HEK293 (cell line): ENCODE measurements at regions not wholly inside any gene's neighbourhood (a gene's known extent, or its start where the extent isn't known, plus 50 kb on each side); places are given as distances from the start of the nearest gene placed in this dataset.

Experiments
- CTCF ChIA-PET: fragments of 350-600 bp; formaldehyde crosslinking; extraction: SDS; loops from one replicate; lab custom pipeline; 2021; ENCODE audit warnings: antibody characterized with exemption; lab: Yijun Ruan, JAX
- POLR2A ChIA-PET: fragments of 300-600 bp; formaldehyde crosslinking; extraction: SDS; loops from one replicate; lab custom pipeline; 2020; ENCODE audit warnings: antibody characterized with exemption, inconsistent platforms; lab: Yijun Ruan, JAX
- H3K27ac ChIP-seq: fragments of 200-500 bp; sonication (Bioruptor generic); 2 replicates; pipeline ENCODE4 v1.5.1; 2014; ENCODE audit warnings: low read depth, low read length, control low read depth, inconsistent platforms; ENCODE audit errors: extremely low read depth
- H3K36me3 ChIP-seq, 2 experiments: fragments of 200-500 bp in 1 of 2; sonication (Bioruptor generic) in 1 of 2; 1 replicate in 1 of 2; 2 replicates in 1 of 2; pipeline ENCODE4 v1.5.1; 2014 to 2017; ENCODE audit warnings: inconsistent platforms in 2 of 2, low read length in 2 of 2; ENCODE audit not compliant: control insufficient read depth in 2 of 2, insufficient read depth in 1 of 2
- H3K4me1 ChIP-seq: fragments of 200-500 bp; sonication (Bioruptor generic); 2 replicates; pipeline ENCODE4 v1.5.1; 2014; ENCODE audit warnings: mild to moderate bottlenecking, low read length, inconsistent platforms; ENCODE audit not compliant: control insufficient read depth, insufficient read depth
- H3K4me3 ChIP-seq: 2 replicates; pipeline ENCODE4 v1.5.1; 2011; ENCODE audit warnings: low read depth, mild to moderate bottlenecking, control low read depth, low read length, moderate library complexity
- H3K9me3 ChIP-seq: fragments of 200-500 bp; sonication (Bioruptor generic); 2 replicates; pipeline ENCODE4 v1.5.1; 2014; ENCODE audit warnings: low read depth, low read length, inconsistent platforms; ENCODE audit not compliant: control insufficient read depth, insufficient read depth
- BCL11A ChIP-seq: fragments of 450-650 bp; formaldehyde crosslinking; IDR thresholded peaks from 2 replicates; pipeline ENCODE4 v1.5.1; 2016; ENCODE audit warnings: low read depth, missing biosample characterization, missing genetic modification characterization
- PRDM1 ChIP-seq: fragments of 450-650 bp; formaldehyde crosslinking; IDR thresholded peaks from 2 replicates; pipeline ENCODE4; 2016; ENCODE audit warnings: missing biosample characterization, missing genetic modification characterization
- SETDB1 ChIP-seq: IDR thresholded peaks from one replicate; pipeline ENCODE4 v1.6.1; 2017; ENCODE audit warnings: mild to moderate bottlenecking, low read length, moderate library complexity, mixed read lengths; ENCODE audit not compliant: insufficient read length
- ZBTB7A ChIP-seq: fragments of 450-650 bp; formaldehyde crosslinking; IDR thresholded peaks from 2 replicates; pipeline ENCODE4 v1.5.1; 2016; ENCODE audit warnings: low read depth, missing biosample characterization, missing genetic modification characterization
- ZFP37 ChIP-seq: fragments of 450-650 bp; formaldehyde crosslinking; IDR thresholded peaks from 2 replicates; pipeline ENCODE4 v1.5.1; 2016; ENCODE audit warnings: missing biosample characterization, missing genetic modification characterization
- ZNF138 ChIP-seq: fragments of 450-650 bp; formaldehyde crosslinking; IDR thresholded peaks from 2 replicates; pipeline ENCODE4 v1.5.1; 2016; ENCODE audit warnings: missing biosample characterization, missing genetic modification characterization, borderline replicate concordance
- ZNF174 ChIP-seq: fragments of 450-650 bp; formaldehyde crosslinking; IDR thresholded peaks from 2 replicates; pipeline ENCODE4 v1.5.0; 2017; ENCODE audit warnings: missing biosample characterization, mild to moderate bottlenecking, missing genetic modification characterization
- ZNF248 ChIP-seq: fragments of 450-650 bp; formaldehyde crosslinking; IDR thresholded peaks from 2 replicates; pipeline ENCODE4 v1.5.1; 2017; ENCODE audit warnings: missing biosample characterization, missing genetic modification characterization
- ZNF292 ChIP-seq: fragments of 450-650 bp; formaldehyde crosslinking; IDR thresholded peaks from 2 replicates; pipeline ENCODE4 v1.5.1; 2016; ENCODE audit warnings: low read depth, missing biosample characterization, missing genetic modification characterization, borderline replicate concordance
- ZNF350 ChIP-seq: fragments of 450-650 bp; formaldehyde crosslinking; IDR thresholded peaks from 2 replicates; pipeline ENCODE4 v1.5.0; 2017; ENCODE audit warnings: missing biosample characterization, mild to moderate bottlenecking, missing genetic modification characterization
- ZNF394 ChIP-seq: fragments of 450-650 bp; formaldehyde crosslinking; IDR thresholded peaks from 2 replicates; pipeline ENCODE4 v1.5.1; 2016; ENCODE audit warnings: missing biosample characterization, missing genetic modification characterization, mild to moderate bottlenecking, moderate library complexity, borderline replicate concordance
- ZNF433 ChIP-seq: fragments of 450-650 bp; formaldehyde crosslinking; IDR thresholded peaks from 2 replicates; pipeline ENCODE4 v1.5.1; 2016; ENCODE audit warnings: missing biosample characterization, missing genetic modification characterization, low read depth
- ZNF529 ChIP-seq: fragments of 450-650 bp; formaldehyde crosslinking; IDR thresholded peaks from 2 replicates; pipeline ENCODE4 v1.5.1; 2017; ENCODE audit warnings: missing genetic modification characterization, missing biosample characterization; ENCODE audit not compliant: insufficient replicate concordance
- ZNF544 ChIP-seq: fragments of 450-650 bp; formaldehyde crosslinking; IDR thresholded peaks from 2 replicates; pipeline ENCODE4 v1.5.0; 2017; ENCODE audit warnings: missing biosample characterization, missing genetic modification characterization
- ZNF549 ChIP-seq: fragments of 450-650 bp; IDR thresholded peaks from 2 replicates; pipeline ENCODE4 v1.5.1; 2018; ENCODE audit warnings: missing biosample characterization, missing genetic modification characterization, mild to moderate bottlenecking, inconsistent platforms, moderate library complexity
- ZNF561 ChIP-seq: fragments of 450-650 bp; IDR thresholded peaks from 2 replicates; pipeline ENCODE4 v1.5.1; 2018; ENCODE audit warnings: missing biosample characterization, missing genetic modification characterization, borderline replicate concordance
- ZNF624 ChIP-seq: fragments of 450-650 bp; formaldehyde crosslinking; IDR thresholded peaks from 2 replicates; pipeline ENCODE4 v1.5.1; 2017; ENCODE audit warnings: missing biosample characterization, missing genetic modification characterization
- ZNF660 ChIP-seq: fragments of 450-650 bp; IDR thresholded peaks from 2 replicates; pipeline ENCODE4 v1.5.1; 2018; ENCODE audit warnings: missing biosample characterization, mild to moderate bottlenecking, missing genetic modification characterization
- TF ChIP-seq, protein P1 (sequence below): fragments of 450-650 bp; formaldehyde crosslinking; IDR thresholded peaks from 2 replicates; pipeline ENCODE4 v1.5.1; 2017; ENCODE audit warnings: missing biosample characterization, missing genetic modification characterization
- TF ChIP-seq, protein P2 (sequence below): fragments of 450-650 bp; formaldehyde crosslinking; IDR thresholded peaks from 2 replicates; pipeline ENCODE4 v1.5.1; 2016; ENCODE audit warnings: missing biosample characterization, missing genetic modification characterization
- TF ChIP-seq, protein P3 (sequence below): fragments of 450-650 bp; formaldehyde crosslinking; IDR thresholded peaks from 2 replicates; pipeline ENCODE4 v1.5.1; 2016; ENCODE audit warnings: missing biosample characterization, missing genetic modification characterization
- TF ChIP-seq, protein P4 (sequence below): fragments of 450-650 bp; formaldehyde crosslinking; IDR thresholded peaks from 2 replicates; pipeline ENCODE4 v1.5.1; 2016; ENCODE audit warnings: missing biosample characterization, missing genetic modification characterization, borderline replicate concordance
- TF ChIP-seq, protein P5 (sequence below): fragments of 450-650 bp; formaldehyde crosslinking; IDR thresholded peaks from 2 replicates; pipeline ENCODE4 v1.5.1; 2016; ENCODE audit warnings: missing biosample characterization, missing genetic modification characterization
- TF ChIP-seq, protein P6 (sequence below): fragments of 450-650 bp; formaldehyde crosslinking; IDR thresholded peaks from 2 replicates; pipeline ENCODE4 v1.5.1; 2016; ENCODE audit warnings: missing biosample characterization, missing genetic modification characterization

DNA sequence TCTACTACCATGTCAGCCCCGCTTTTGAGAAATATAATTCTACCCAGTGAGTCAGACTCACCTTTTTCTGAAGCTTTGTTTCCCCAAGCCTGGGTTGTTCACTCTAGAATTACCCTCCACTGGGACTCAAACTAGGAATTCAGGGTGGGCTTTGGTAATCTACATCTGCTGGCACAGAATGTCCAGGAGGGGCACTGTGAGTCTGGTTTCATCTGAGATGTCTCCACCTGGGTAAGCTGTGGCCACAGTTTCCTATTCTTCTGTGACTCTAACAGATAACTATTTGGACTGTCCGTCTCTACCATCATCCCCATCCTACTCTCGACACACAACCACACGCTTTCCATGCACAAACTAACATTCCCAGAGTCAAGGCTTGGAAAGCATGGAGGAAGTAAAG lies 457.2 kb downstream of the STK39 start (continued):
- TF ChIP-seq, protein P1, sequence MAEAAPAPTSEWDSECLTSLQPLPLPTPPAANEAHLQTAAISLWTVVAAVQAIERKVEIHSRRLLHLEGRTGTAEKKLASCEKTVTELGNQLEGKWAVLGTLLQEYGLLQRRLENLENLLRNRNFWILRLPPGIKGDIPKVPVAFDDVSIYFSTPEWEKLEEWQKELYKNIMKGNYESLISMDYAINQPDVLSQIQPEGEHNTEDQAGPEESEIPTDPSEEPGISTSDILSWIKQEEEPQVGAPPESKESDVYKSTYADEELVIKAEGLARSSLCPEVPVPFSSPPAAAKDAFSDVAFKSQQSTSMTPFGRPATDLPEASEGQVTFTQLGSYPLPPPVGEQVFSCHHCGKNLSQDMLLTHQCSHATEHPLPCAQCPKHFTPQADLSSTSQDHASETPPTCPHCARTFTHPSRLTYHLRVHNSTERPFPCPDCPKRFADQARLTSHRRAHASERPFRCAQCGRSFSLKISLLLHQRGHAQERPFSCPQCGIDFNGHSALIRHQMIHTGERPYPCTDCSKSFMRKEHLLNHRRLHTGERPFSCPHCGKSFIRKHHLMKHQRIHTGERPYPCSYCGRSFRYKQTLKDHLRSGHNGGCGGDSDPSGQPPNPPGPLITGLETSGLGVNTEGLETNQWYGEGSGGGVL (tag by site-specific recombination) = no peak
- TF ChIP-seq, protein P2, sequence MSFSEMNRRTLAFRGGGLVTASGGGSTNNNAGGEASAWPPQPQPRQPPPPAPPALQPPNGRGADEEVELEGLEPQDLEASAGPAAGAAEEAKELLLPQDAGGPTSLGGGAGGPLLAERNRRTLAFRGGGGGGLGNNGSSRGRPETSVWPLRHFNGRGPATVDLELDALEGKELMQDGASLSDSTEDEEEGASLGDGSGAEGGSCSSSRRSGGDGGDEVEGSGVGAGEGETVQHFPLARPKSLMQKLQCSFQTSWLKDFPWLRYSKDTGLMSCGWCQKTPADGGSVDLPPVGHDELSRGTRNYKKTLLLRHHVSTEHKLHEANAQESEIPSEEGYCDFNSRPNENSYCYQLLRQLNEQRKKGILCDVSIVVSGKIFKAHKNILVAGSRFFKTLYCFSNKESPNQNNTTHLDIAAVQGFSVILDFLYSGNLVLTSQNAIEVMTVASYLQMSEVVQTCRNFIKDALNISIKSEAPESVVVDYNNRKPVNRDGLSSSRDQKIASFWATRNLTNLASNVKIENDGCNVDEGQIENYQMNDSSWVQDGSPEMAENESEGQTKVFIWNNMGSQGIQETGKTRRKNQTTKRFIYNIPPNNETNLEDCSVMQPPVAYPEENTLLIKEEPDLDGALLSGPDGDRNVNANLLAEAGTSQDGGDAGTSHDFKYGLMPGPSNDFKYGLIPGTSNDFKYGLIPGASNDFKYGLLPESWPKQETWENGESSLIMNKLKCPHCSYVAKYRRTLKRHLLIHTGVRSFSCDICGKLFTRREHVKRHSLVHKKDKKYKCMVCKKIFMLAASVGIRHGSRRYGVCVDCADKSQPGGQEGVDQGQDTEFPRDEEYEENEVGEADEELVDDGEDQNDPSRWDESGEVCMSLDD = no peak

DNA sequence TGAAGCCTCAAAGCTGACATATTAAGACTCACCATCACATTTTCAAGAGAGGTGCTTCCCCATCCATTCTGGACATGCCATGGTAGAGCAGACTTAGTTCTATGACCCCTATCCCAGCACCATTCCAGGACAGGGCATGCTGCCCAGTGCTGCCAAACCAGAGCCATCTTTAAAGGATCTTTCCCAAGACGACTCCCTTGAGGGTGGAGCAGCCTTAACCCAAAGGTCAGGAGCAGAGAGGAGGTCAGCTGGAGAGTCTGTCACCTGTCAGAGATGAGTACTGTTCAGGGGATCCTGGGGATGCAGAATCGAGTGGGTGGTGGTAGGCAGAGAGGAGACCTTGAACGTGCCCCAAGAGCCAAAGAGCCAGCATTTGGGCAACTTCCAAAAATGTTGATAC lies 459.8 kb downstream of the STK39 start:
- Histone ChIP-seq H3K4me3 (no peak overlapping the region), H3K9me3 (no peaks in the 10 kb centered on the region), H3K36me3 (no peaks in the 10 kb centered on the region), H3K4me1 (peaks cover 8% of the 10 kb centered on the region; the same call in 1 of the 2 replicates), H3K27ac (no peak overlapping the region)
- POLR2A ChIA-PET = interaction anchor here (0.6 kb wide), 1 partner anchor 444 kb away, joined by 5 read pairs; no protein-coding TSS in a partner anchor
- TF ChIP-seq, protein P3, sequence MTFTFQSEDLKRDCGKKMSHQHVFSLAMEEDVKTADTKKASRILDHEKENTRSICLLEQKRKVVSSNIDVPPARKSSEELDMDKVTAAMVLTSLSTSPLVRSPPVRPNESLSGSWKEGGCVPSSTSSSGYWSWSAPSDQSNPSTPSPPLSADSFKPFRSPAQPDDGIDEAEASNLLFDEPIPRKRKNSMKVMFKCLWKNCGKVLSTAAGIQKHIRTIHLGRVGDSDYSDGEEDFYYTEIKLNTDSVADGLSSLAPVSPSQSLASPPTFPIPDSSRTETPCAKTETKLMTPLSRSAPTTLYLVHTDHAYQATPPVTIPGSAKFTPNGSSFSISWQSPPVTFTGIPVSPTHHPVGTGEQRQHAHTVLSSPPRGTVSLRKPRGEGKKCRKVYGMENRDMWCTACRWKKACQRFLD (tag by site-specific recombination) = no peak
- no peak for TF ChIP-seq ZNF292 (tag by site-specific recombination)
- no peak for TF ChIP-seq ZNF549
- no peak for TF ChIP-seq ZNF624 (tag by site-specific recombination)
- no peak for TF ChIP-seq ZBTB7A (tag by site-specific recombination)
- no peak for TF ChIP-seq ZNF529 (tag by site-specific recombination)
- TF ChIP-seq, all 188 proteins: peak for 0
- CTCF ChIA-PET = interaction anchor here (0.6 to 1.0 kb wide), 2 partner anchors 57 to 1271 kb away, joined by 3 to 4 read pairs; no protein-coding TSS in a partner anchor

DNA sequence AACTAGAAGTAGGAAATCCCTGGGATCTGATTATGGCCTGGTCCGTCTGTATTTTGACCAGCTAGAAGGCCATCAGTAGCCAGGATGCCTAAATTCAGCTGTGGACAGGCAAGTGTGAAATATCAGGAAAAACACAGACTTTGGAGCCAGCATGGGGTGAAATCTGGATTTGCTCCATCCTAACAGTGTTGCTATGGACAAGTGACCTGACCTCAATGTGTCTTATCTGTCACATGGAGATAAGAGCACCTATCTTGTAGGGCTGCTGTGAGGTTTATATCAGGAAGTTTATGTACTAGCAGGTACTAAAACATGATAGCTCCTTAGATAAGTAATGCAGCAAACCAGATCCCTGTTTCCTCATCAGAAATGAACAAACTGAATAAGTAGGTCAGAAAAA lies 460.4 kb downstream of the STK39 start:
- CTCF ChIA-PET = interaction anchor here (0.6 kb wide), 1 partner anchor 58 kb away, joined by 3 read pairs; no protein-coding TSS in a partner anchor
- H3K36me3 ChIP-seq = no peaks in the 10 kb centered on the region
- POLR2A ChIA-PET = no interaction called here
- H3K4me1 ChIP-seq = peaks cover 8% of the 10 kb centered on the region; the same call in 1 of the 2 replicates
- H3K4me3 ChIP-seq = no peak overlapping the region
- no peak overlapping the region for H3K27ac ChIP-seq
- no peaks in the 10 kb centered on the region for H3K9me3 ChIP-seq
- TF ChIP-seq ZNF174 (tag by site-specific recombination) (no peak), ZNF544 (tag by site-specific recombination) (no peak), ZNF138 (no peak), ZNF660 (tag by site-specific recombination) (no peak), BCL11A (tag by site-specific recombination) (no peak), ZNF561 (tag by site-specific recombination) (no peak), PRDM1 (tag by site-specific recombination) (no peak), ZNF248 (tag by site-specific recombination) (no peak), SETDB1 (no peak), ZNF394 (tag by site-specific recombination) (no peak), ZNF433 (tag by site-specific recombination) (no peak), ZNF350 (tag by site-specific recombination) (no peak), ZFP37 (tag by site-specific recombination) (no peak)
- TF ChIP-seq, protein P4, sequence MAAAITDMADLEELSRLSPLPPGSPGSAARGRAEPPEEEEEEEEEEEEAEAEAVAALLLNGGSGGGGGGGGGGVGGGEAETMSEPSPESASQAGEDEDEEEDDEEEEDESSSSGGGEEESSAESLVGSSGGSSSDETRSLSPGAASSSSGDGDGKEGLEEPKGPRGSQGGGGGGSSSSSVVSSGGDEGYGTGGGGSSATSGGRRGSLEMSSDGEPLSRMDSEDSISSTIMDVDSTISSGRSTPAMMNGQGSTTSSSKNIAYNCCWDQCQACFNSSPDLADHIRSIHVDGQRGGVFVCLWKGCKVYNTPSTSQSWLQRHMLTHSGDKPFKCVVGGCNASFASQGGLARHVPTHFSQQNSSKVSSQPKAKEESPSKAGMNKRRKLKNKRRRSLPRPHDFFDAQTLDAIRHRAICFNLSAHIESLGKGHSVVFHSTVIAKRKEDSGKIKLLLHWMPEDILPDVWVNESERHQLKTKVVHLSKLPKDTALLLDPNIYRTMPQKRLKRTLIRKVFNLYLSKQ (tag by site-specific recombination) = no peak
- TF ChIP-seq, protein P5, sequence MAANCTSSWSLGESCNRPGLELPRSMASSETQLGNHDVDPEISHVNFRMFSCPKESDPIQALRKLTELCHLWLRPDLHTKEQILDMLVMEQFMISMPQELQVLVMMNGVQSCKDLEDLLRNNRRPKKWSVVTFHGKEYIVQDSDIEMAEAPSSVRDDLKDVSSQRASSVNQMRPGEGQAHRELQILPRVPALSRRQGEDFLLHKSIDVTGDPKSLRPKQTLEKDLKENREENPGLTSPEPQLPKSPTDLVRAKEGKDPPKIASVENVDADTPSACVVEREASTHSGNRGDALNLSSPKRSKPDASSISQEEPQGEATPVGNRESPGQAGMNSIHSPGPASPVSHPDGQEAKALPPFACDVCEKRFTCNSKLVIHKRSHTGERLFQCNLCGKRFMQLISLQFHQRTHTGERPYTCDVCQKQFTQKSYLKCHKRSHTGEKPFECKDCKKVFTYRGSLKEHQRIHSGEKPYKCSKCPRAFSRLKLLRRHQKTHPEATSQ (tag by site-specific recombination) = no peak
- TF ChIP-seq, protein P6, sequence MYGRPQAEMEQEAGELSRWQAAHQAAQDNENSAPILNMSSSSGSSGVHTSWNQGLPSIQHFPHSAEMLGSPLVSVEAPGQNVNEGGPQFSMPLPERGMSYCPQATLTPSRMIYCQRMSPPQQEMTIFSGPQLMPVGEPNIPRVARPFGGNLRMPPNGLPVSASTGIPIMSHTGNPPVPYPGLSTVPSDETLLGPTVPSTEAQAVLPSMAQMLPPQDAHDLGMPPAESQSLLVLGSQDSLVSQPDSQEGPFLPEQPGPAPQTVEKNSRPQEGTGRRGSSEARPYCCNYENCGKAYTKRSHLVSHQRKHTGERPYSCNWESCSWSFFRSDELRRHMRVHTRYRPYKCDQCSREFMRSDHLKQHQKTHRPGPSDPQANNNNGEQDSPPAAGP (tag by site-specific recombination) = no peak
